ENCODE measurements at regions not wholly inside any gene's neighbourhood (a gene's known extent, or its start where the extent isn't known, plus 50 kb on each side); places are given as distances from the start of the nearest gene placed in this dataset.

DNA sequence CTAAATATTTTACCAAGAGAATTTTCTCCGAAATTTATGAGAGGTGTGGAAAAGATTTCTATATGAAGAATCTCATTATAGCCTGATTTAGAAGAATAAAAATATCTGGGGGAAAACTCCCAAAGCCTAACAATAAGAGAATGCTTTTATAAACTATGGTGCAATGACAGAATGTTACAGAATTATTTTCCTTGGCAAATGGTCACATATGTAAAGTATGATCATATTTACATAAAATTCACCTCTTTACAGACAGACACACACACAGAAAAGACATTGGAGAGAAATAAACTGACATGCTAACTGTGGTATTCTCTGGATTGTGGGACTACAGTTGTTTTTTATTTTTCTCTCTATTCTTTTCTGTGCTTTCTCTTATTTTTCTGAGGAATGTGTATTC lies 226.3 kb upstream of the USP24 start:
- H3K4me2 ChIP-seq (ENCODE audit: control insufficient read depth, insufficient read depth) = no peak overlapping the region
- ChIA-PET SMC1A (ENCODE audit: uncharacterized antibody, unreplicated experiment) (no interaction called here), RAD21 (ENCODE audit: unreplicated experiment) (no interaction called here), CTCF (no interaction called here), POLR2A (no interaction called here)
- no peak overlapping the region for H3K27ac ChIP-seq (ENCODE audit: control insufficient read depth, insufficient read depth)
- H3K9ac ChIP-seq (ENCODE audit: control insufficient read depth, insufficient read depth, low read length) = no peak overlapping the region
- DNase-seq (ENCODE audit: low read depth, low spot score) (no peak), ATAC-seq (no peak), FAIRE-seq (no peak)
- 0% methylated on average over 1 of the region's 1 CpG for WGBS (ENCODE audit: insufficient coverage, insufficient replicate concordance, low lambda C conversion rate, missing lambda C conversion rate)
- no peaks in the 10 kb centered on the region for H3K27me3 ChIP-seq (replicated peaks in 1 of 2; ENCODE audit: control insufficient read depth in 2 of 2, insufficient read depth in 2 of 2, low read length in 1 of 2)
- intact Hi-C loops (cut with micrococcal nuclease; ENCODE audit: unreplicated experiment) (no loop called here), in situ Hi-C loops (cut with MboI) (no loop called here)
- no peaks in the 10 kb centered on the region for H3K79me2 ChIP-seq (ENCODE audit: control insufficient read depth, insufficient read depth, low read length)
- H4K20me1 ChIP-seq (ENCODE audit: control insufficient read depth, insufficient read depth) = no peaks in the 10 kb centered on the region
- no peaks in the 10 kb centered on the region for H3K36me3 ChIP-seq (ENCODE audit: control insufficient read depth in 2 of 2, insufficient read depth in 2 of 2, low read length in 1 of 2)
- BruUV-seq (replicated peaks) = no TSS peak
- no peak overlapping the region for H2AFZ ChIP-seq (ENCODE audit: control insufficient read depth, low read depth, low read length)
- H3K4me3 ChIP-seq = no peak overlapping the region
- TF ChIP-seq, protein P1, sequence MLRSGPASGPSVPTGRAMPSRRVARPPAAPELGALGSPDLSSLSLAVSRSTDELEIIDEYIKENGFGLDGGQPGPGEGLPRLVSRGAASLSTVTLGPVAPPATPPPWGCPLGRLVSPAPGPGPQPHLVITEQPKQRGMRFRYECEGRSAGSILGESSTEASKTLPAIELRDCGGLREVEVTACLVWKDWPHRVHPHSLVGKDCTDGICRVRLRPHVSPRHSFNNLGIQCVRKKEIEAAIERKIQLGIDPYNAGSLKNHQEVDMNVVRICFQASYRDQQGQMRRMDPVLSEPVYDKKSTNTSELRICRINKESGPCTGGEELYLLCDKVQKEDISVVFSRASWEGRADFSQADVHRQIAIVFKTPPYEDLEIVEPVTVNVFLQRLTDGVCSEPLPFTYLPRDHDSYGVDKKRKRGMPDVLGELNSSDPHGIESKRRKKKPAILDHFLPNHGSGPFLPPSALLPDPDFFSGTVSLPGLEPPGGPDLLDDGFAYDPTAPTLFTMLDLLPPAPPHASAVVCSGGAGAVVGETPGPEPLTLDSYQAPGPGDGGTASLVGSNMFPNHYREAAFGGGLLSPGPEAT (IDR thresholded peaks at IDR 0.05; ENCODE audit: low read depth) = no peak
- TF ChIP-seq BCL11A (IDR thresholded peaks at IDR 0.05; ENCODE audit: low read depth, low read length) = no peak
- TF ChIP-seq, protein P2, sequence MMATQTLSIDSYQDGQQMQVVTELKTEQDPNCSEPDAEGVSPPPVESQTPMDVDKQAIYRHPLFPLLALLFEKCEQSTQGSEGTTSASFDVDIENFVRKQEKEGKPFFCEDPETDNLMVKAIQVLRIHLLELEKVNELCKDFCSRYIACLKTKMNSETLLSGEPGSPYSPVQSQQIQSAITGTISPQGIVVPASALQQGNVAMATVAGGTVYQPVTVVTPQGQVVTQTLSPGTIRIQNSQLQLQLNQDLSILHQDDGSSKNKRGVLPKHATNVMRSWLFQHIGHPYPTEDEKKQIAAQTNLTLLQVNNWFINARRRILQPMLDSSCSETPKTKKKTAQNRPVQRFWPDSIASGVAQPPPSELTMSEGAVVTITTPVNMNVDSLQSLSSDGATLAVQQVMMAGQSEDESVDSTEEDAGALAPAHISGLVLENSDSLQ (IDR thresholded peaks at IDR 0.05) = no peak
- no peak for TF ChIP-seq DPF2 (IDR thresholded peaks at IDR 0.05)
- TF ChIP-seq, protein P3, sequence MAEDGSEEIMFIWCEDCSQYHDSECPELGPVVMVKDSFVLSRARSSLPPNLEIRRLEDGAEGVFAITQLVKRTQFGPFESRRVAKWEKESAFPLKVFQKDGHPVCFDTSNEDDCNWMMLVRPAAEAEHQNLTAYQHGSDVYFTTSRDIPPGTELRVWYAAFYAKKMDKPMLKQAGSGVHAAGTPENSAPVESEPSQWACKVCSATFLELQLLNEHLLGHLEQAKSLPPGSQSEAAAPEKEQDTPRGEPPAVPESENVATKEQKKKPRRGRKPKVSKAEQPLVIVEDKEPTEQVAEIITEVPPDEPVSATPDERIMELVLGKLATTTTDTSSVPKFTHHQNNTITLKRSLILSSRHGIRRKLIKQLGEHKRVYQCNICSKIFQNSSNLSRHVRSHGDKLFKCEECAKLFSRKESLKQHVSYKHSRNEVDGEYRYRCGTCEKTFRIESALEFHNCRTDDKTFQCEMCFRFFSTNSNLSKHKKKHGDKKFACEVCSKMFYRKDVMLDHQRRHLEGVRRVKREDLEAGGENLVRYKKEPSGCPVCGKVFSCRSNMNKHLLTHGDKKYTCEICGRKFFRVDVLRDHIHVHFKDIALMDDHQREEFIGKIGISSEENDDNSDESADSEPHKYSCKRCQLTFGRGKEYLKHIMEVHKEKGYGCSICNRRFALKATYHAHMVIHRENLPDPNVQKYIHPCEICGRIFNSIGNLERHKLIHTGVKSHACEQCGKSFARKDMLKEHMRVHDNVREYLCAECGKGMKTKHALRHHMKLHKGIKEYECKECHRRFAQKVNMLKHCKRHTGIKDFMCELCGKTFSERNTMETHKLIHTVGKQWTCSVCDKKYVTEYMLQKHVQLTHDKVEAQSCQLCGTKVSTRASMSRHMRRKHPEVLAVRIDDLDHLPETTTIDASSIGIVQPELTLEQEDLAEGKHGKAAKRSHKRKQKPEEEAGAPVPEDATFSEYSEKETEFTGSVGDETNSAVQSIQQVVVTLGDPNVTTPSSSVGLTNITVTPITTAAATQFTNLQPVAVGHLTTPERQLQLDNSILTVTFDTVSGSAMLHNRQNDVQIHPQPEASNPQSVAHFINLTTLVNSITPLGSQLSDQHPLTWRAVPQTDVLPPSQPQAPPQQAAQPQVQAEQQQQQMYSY (CRISPR knock-in tag; IDR thresholded peaks at IDR 0.05) = no peak
- no peak for TF ChIP-seq POLR2AphosphoS5 (IDR thresholded peaks at IDR 0.05; ENCODE audit: low read length)
- TF ChIP-seq, protein P4, sequence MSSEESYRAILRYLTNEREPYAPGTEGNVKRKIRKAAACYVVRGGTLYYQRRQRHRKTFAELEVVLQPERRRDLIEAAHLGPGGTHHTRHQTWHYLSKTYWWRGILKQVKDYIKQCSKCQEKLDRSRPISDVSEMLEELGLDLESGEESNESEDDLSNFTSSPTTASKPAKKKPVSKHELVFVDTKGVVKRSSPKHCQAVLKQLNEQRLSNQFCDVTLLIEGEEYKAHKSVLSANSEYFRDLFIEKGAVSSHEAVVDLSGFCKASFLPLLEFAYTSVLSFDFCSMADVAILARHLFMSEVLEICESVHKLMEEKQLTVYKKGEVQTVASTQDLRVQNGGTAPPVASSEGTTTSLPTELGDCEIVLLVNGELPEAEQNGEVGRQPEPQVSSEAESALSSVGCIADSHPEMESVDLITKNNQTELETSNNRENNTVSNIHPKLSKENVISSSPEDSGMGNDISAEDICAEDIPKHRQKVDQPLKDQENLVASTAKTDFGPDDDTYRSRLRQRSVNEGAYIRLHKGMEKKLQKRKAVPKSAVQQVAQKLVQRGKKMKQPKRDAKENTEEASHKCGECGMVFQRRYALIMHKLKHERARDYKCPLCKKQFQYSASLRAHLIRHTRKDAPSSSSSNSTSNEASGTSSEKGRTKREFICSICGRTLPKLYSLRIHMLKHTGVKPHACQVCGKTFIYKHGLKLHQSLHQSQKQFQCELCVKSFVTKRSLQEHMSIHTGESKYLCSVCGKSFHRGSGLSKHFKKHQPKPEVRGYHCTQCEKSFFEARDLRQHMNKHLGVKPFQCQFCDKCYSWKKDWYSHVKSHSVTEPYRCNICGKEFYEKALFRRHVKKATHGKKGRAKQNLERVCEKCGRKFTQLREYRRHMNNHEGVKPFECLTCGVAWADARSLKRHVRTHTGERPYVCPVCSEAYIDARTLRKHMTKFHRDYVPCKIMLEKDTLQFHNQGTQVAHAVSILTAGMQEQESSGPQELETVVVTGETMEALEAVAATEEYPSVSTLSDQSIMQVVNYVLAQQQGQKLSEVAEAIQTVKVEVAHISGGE (CRISPR knock-in tag; IDR thresholded peaks at IDR 0.05) = no peak
- TF ChIP-seq NBN (IDR thresholded peaks at IDR 0.05) = no peak
- no peak for TF ChIP-seq SRF (IDR thresholded peaks at IDR 0.05; ENCODE audit: low read depth in 2 of 2, low read length in 2 of 2)
- TF ChIP-seq CHD4 (IDR thresholded peaks at IDR 0.05) = no peak
- TF ChIP-seq SREBF2 (IDR thresholded peaks at IDR 0.05; ENCODE audit: low read length) = no peak
- no peak for TF ChIP-seq ZNF622 (IDR thresholded peaks at IDR 0.05)
- TF ChIP-seq SMAD1 (IDR thresholded peaks at IDR 0.05; ENCODE audit: low read depth, partially characterized antibody) = no peak
- no peaks in the 10 kb centered on the region for H3K4me1 ChIP-seq (ENCODE audit: control insufficient read depth, insufficient read depth, low read length)
- H3K9me3 ChIP-seq (replicated peaks; ENCODE audit: control insufficient read depth, insufficient read depth, low read length) = no peaks in the 10 kb centered on the region
